ENCODE measurements at regions not wholly inside any gene's neighbourhood (a gene's known extent, or its start where the extent isn't known, plus 50 kb on each side); places are given as distances from the start of the nearest gene placed in this dataset.

DNA sequence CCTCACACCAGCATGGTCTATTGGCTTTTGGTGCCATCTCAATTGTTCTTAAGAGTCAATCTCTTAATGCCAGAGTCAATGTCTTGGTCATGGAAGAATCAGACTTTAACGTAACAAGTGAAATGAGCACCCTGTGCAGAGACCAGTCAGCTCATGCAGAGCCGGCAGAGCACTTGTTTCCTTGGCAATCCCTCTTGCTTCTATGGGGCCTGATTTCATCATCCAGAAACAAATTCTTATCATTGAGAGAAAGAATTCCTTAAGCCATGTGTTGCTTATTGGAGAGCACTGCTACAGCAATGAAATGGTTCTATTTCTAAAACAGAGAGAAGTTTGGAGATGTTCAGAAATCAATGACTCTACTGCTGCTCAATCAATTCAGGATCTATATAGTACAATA is 212.8 kb downstream of the IPMK start:
- TF ChIP-seq ZFX (IDR thresholded peaks at IDR 0.05) (no peak), CTCF (conservative IDR thresholded peaks at IDR 0.05) (no peak)
- no peak overlapping the region for H3K27ac ChIP-seq

DNA sequence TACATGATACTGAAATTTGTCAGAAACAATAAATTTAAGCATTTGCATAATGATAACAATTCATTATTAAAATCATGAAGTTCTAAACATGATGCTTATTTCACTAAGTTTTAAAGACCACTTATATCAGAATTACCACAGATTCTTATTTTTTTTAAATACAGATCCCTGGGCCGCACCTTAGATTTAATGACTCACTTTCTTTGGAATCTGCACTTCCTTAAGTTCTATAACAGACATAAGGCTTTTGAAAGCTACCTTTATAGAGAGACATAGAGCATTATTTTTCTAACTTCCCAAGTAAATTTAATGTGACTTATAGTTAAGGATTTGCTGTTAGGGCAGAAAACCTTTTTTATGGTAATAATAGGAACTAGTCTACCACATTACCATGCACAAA is 214.9 kb downstream of the IPMK start:
- H3K27ac ChIP-seq, result no peak overlapping the region
- TF ChIP-seq ZFX (IDR thresholded peaks at IDR 0.05) (no peak), CTCF (conservative IDR thresholded peaks at IDR 0.05) (no peak)

DNA sequence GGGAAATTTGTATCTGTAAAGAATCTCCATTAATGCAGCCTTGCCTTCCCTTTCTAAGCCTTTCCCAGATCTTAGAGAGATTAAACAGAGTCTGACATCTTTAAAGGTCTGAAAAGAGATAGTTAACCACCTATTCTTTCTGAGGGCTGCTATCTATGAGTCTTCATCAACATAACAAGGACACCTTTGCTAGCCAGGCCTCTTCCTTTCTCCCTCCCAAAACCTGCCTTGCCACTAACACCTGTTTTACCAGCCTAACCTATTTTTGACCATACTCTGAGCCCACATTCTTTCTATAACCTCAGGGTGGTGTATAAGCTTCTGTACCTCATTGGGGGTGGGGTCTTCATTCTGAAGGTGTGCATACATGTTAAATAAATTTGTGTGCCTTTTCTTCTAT is 217.1 kb downstream of the IPMK start:
- TF ChIP-seq CTCF (conservative IDR thresholded peaks at IDR 0.05), result no peak
- TF ChIP-seq ZFX (IDR thresholded peaks at IDR 0.05), result no peak
- no peak overlapping the region for H3K27ac ChIP-seq

DNA sequence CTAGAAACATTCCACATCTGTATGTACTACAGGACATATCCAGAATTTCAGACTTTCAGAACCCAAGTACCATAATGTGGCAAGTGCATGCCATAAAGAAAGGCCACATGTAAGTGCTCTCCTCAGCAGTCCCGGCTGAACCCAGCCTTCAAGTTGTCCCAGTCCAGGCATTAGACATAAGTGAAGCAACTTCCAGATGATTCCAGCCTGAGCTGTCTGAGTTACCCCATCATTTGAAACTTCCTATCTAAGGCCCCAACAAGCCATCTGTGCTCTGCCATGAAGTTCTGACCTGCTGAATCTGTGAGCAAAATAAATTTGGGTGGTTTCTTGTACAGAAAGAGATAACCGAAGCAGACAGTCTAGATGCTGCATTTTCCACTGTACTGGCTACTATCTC is 218.8 kb downstream of the IPMK start:
- no peak overlapping the region for H3K27ac ChIP-seq
- TF ChIP-seq ZFX (IDR thresholded peaks at IDR 0.05) (no peak), CTCF (conservative IDR thresholded peaks at IDR 0.05) (no peak)

DNA sequence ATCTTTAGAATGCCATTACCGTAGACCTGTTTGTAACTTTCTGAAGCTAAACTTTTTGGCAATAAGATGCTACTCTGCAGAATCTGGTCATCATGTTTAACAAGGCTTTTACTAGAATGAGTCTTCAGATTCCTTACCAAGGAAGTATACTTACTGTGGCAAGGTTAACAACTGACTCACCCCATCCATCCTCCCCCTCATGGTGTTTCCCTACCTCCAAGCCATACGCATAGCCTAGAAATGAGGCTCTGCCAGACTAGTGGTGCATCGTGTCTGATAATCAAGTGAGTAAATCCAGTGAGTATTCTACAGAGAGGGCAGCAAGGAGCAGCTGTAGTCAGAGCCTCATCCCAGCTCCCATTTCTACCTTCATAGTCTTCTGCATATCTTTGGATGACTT is 223.6 kb downstream of the IPMK start:
- no peak overlapping the region for H3K27ac ChIP-seq
- TF ChIP-seq ZFX (IDR thresholded peaks at IDR 0.05) (no peak), CTCF (conservative IDR thresholded peaks at IDR 0.05) (no peak)

GRCh38 chr10:58041901-58042300 is 225.8 kb downstream of the IPMK start:
- TF ChIP-seq CTCF (conservative IDR thresholded peaks at IDR 0.05), result no peak
- TF ChIP-seq ZFX (IDR thresholded peaks at IDR 0.05), result no peak
- no peak overlapping the region for H3K27ac ChIP-seq

DNA sequence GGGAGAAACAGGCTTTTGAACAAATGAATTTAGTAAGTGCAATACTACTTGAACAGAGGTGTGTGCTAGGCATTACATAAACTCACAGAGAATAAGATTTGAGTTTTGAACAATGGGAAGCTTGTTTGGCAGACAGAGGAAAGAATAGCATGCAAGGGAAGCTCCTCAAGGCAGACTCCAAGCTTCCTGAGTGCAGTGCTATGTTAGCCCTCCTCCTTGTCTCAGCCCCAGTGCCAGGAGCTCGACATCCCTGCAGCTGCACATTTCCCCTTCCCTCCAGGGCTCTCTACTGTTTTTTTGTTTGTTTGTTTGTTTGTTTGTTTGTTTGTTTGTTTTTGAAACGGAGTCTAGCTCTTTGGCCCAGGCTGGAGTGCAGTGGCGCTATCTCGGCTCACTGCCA is 237.5 kb downstream of the IPMK start:
- no peak overlapping the region for H3K27ac ChIP-seq
- TF ChIP-seq CTCF (conservative IDR thresholded peaks at IDR 0.05), result no peak
- no peak for TF ChIP-seq ZFX (IDR thresholded peaks at IDR 0.05)
